ENCODE measurements at regions not wholly inside any gene's neighbourhood (a gene's known extent, or its start where the extent isn't known, plus 50 kb on each side); places are given as distances from the start of the nearest gene placed in this dataset.
A peak's percentile ranks its signal among the peaks of the same experiment; 100 is the strongest.

DNA sequence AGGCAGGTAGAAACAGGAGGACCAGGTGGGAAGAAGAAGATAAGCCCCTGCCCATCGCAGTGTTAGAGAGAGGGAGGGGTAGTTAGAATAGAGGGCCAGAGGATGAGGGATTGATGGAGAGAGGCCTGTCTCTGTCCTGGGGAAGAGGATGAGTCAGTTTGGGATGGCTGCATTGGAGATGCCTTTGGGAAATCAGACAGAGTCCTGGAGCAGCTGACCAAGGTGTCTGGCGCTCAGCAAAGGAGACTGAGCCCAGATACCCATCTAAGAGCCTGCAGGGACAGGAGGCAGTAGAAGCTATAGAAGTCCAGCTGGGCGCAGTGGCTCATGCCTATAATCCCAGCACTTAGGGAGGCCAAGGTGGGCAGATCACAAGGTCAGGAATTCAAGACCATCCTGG, 177.8 kb upstream of the HAAO start:
- H3K4me1 ChIP-seq: peaks cover 4 to 32% of the 10 kb centered on the region in 2 donors
- intact Hi-C loops (cut with DNase I): no loop called here
- TF ChIP-seq, protein P1, sequence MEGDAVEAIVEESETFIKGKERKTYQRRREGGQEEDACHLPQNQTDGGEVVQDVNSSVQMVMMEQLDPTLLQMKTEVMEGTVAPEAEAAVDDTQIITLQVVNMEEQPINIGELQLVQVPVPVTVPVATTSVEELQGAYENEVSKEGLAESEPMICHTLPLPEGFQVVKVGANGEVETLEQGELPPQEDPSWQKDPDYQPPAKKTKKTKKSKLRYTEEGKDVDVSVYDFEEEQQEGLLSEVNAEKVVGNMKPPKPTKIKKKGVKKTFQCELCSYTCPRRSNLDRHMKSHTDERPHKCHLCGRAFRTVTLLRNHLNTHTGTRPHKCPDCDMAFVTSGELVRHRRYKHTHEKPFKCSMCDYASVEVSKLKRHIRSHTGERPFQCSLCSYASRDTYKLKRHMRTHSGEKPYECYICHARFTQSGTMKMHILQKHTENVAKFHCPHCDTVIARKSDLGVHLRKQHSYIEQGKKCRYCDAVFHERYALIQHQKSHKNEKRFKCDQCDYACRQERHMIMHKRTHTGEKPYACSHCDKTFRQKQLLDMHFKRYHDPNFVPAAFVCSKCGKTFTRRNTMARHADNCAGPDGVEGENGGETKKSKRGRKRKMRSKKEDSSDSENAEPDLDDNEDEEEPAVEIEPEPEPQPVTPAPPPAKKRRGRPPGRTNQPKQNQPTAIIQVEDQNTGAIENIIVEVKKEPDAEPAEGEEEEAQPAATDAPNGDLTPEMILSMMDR (IDR thresholded peaks at IDR 0.05): no peak
- DNase-seq (no peak), ATAC-seq (no peak)
- no peaks in the 10 kb centered on the region for H3K36me3 ChIP-seq
- H3K4me3 ChIP-seq: no peak overlapping the region
- H3K9me3 ChIP-seq: no peaks in the 10 kb centered on the region
- H3K27ac ChIP-seq: no peak overlapping the region
- peaks cover 0 to 3% of the 10 kb centered on the region in 2 donors for H3K27me3 ChIP-seq

DNA sequence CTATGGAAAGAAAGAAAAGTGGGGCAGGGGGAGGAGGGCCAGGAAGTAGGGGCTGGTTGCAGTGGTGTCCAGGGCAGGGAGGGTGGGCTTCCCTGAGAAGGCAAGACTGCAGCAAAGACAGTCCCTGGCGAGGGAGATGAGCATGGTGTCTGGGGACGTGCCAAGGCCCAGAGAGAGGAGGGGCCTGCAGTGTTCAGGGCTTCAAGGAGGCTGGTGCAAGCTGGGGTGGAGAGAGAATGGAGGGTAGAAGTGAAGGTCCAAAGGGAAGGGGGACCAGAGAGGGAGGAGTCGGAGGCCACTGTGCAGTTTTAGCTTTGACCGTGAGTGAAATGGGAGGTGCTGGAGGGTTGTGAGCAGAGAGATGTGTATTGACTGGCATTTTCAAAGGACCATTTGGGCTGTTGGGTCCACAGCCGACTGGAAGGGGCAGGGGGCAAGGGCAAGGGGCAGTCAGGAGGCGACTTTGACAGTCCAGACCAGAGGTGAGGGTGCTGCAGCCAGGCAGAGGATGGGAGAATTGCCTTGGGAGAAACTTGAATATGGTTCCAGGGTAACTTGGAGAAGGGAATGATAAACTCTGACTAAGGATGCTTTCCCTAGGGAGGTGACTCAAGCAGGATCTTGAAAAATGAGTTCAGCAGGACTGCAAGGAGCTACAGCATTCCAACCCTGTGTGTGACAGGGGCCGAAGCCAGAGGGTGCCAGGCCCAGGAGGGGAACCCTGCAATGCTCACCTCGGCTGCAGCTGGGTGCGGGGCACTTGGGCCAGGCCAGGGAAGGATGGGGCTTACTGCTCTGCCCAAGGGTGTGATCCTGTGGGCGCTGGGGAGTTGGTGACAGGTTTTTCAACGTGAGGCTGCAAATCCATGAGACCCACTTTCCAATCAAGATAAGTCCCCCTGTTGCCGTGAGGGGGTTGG, 177.1 kb upstream of the HAAO start:
- Histone ChIP-seq H3K4me3 (no peak overlapping the region), H3K27ac (no peak overlapping the region), H3K9me3 (no peaks in the 10 kb centered on the region), H3K36me3 (no peaks in the 10 kb centered on the region), H3K4me1 (peaks cover 8 to 32% of the 10 kb centered on the region in 2 donors), H3K27me3 (no peaks in the 10 kb centered on the region)
- intact Hi-C loops (cut with DNase I): loop anchor here in 1 of 2 donors (10.0 kb wide), 1 partner anchor 255 kb away; the partner anchor contains the start of gene ZFP36L2
- peak in 1 of 4 donors; percentile 24 for DNase-seq
- TF ChIP-seq, protein P1 (IDR thresholded peaks at IDR 0.05): no peak
- no peak for ATAC-seq

DNA sequence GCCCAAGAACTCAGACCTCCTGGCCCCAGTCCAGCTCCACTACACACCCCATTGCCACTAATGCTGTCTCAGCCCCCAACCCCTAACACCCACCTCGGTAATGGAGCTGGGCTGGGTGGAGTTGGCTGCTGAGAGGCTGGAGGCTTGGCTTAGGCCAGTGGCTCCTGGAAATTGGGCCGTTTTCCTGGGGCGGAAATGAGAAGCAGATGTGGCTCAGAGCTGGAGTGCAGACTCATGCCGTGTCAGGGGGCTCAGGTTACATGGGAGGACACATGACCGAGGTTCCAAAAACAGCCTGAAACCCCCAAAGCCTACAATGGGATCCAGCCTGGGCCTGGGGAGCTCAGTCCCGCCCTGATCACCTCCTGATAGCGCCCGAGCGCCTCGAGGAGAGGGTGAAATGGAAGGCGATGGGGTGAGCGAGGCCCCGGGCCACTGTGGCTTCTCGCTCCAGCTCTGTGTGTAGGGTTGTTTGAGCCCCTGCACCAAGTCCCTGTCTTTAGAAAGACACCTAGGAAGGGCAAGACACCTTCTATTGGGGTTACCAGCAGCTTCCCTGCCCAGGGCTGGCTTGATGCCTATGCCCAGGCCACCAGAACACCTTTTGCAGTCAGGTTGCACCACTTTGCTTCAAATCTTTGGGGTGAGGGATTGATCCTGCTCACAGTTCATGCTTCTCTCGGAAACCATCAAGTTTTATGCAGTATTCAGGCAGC, 175.7 kb upstream of the HAAO start:
- Histone ChIP-seq H3K36me3 (no peaks in the 10 kb centered on the region), H3K4me3 (no peak overlapping the region), H3K27ac (peak overlapping the region in 1 of 2 donors; percentile 51), H3K9me3 (no peaks in the 10 kb centered on the region), H3K27me3 (no peaks in the 10 kb centered on the region), H3K4me1 (peaks cover 14 to 39% of the 10 kb centered on the region in 2 donors)
- ATAC-seq (peak; percentile 57), DNase-seq (peak in 2 of 4 donors; percentile 69 to 71)
- intact Hi-C loops (cut with DNase I): loop anchor here in 1 of 2 donors (10.0 kb wide), 1 partner anchor 257 kb away; the partner anchor contains the start of gene ZFP36L2
- TF ChIP-seq, protein P1 (IDR thresholded peaks at IDR 0.05): no peak

DNA sequence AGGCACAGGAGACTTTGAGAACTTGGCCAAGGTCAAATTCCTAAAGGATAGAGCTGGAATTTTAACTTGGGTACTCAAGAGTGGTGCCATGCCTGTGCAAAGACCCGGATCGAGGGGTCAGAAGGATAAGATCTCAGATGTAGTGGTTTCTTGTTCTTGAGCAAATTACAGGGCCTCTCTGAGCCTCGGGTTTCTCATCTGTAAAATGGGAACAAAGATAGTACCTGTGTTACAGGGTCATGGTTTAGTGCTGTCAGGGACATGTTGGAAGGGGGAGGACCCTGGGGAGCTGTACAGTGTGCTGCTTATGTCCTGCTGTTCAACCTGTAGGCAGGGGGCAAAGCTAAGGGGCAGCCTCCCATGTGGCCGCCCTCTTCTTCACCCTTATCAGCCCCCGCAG, 173.5 kb upstream of the HAAO start:
- Histone ChIP-seq H3K9me3 (no peaks in the 10 kb centered on the region), H3K36me3 (no peaks in the 10 kb centered on the region), H3K27me3 (peaks cover 0 to 5% of the 10 kb centered on the region in 2 donors), H3K27ac (no peak overlapping the region), H3K4me3 (no peak overlapping the region), H3K4me1 (peaks cover 19 to 61% of the 10 kb centered on the region in 2 donors)
- DNase-seq (no peak), ATAC-seq (no peak)
- TF ChIP-seq, protein P1 (IDR thresholded peaks at IDR 0.05): no peak
- intact Hi-C loops (cut with DNase I): loop anchor here in 1 of 2 donors (10.0 kb wide), 1 partner anchor 259 kb away; the partner anchor contains the start of gene ZFP36L2
